ENCODE measurements at regions not wholly inside any gene's neighbourhood (a gene's known extent, or its start where the extent isn't known, plus 50 kb on each side); places are given as distances from the start of the nearest gene placed in this dataset.

- no peak for TF ChIP-seq KLF13 (tag; IDR thresholded peaks at IDR 0.05; ENCODE audit: borderline replicate concordance, low read depth)
- no peak for TF ChIP-seq JUND (IDR thresholded peaks at IDR 0.05; ENCODE audit: borderline replicate concordance, low read depth, low read length)
- no peak for TF ChIP-seq JUND (tag; IDR thresholded peaks at IDR 0.05; ENCODE audit: borderline replicate concordance, low read depth, low read length)
- no peak for TF ChIP-seq ZNF512 (tag; IDR thresholded peaks at IDR 0.05)
- no peak for TF ChIP-seq CBFB (CRISPR knock-in tag; IDR thresholded peaks at IDR 0.05)
- TF ChIP-seq POLR2AphosphoS5 (IDR thresholded peaks at IDR 0.05; ENCODE audit: control insufficient read depth, insufficient read depth, low read depth, low read length): no peak
- TF ChIP-seq SMC3 (conservative IDR thresholded peaks at IDR 0.05; ENCODE audit: insufficient read depth, low read depth, low read length): no peak
- no peak for TF ChIP-seq GTF2A2 (tag; IDR thresholded peaks at IDR 0.05)
- no peak for TF ChIP-seq ADNP (tag; IDR thresholded peaks at IDR 0.05)
Measured at GRCh38 chr6:66068033-66068432, 361.0 kb upstream of the EYS start.

All from K562 (cell line).